B cell (primary cell): ENCODE measurements at regions not wholly inside any gene's neighbourhood (a gene's known extent, or its start where the extent isn't known, plus 50 kb on each side); places are given as distances from the start of the nearest gene placed in this dataset.
A peak's percentile ranks its signal among the peaks of the same experiment; 100 is the strongest.

Source experiments
- ATAC-seq: fragments of 200-7000 bp; cut with Tn5 transposase; one replicate; pipeline ENCODE4 v1.10.0; 2021; ENCODE audit warnings: low read depth, mild to moderate bottlenecking, moderate number of reproducible peaks, moderate library complexity
- CTCF ChIA-PET: fragments of 350-600 bp; sonication (Branson Sonifier 250); formaldehyde crosslinking; loops from one replicate; lab custom pipeline; 2021; ENCODE audit warnings: antibody characterized with exemption, inconsistent platforms; lab: Charles Lee
- POLR2A ChIA-PET: fragments of 350-600 bp; sonication (Branson Sonifier 250); formaldehyde crosslinking; loops from one replicate; lab custom pipeline; 2021; ENCODE audit warnings: antibody characterized with exemption; lab: Charles Lee
- DNase-seq: peaks from one replicate; pipeline ENCODE4 v3.0.0; 2013
- H2AFZ ChIP-seq: 2 replicates; pipeline ENCODE4 v1.6.1; 2012; ENCODE audit warnings: mild to moderate bottlenecking, low read depth, low read length; ENCODE audit not compliant: insufficient read depth, poor library complexity, severe bottlenecking
- H3K27ac ChIP-seq, 2 donors: 1 replicate in 1 of 2; 2 replicates in 1 of 2; pipeline ENCODE4 v1.5.1; 2012 to 2013; ENCODE audit warnings: low read length in 2 of 2, mild to moderate bottlenecking in 2 of 2, moderate library complexity in 1 of 2
- H3K27me3 ChIP-seq, 4 experiments: fragments of 200-600 bp in 1 of 4; sonication (generic) in 1 of 4; replicated peaks in 1 of 4; 1 replicate in 2 of 4; 2 replicates in 2 of 4; pipeline versions ENCODE4 v1.6.1 to v1.7.0; 2013 to 2016; ENCODE audit warnings: low read length in 3 of 4, mild to moderate bottlenecking in 2 of 4, mixed read lengths in 1 of 4, moderate library complexity in 1 of 4; ENCODE audit not compliant: insufficient read depth in 4 of 4, control insufficient read depth in 3 of 4; ENCODE audit errors: control extremely low read depth in 1 of 4
- H3K36me3 ChIP-seq, 2 experiments: replicated peaks in 1 of 2; 1 replicate in 1 of 2; 2 replicates in 1 of 2; pipeline versions ENCODE4 v1.6.1 to v1.7.1; 2013; ENCODE audit warnings: low read length in 1 of 2; ENCODE audit not compliant: insufficient read depth in 2 of 2, control insufficient read depth in 1 of 2; ENCODE audit errors: control extremely low read depth in 1 of 2, extremely low read depth in 1 of 2
- H3K4me1 ChIP-seq, 2 donors: fragments of 200-600 bp in 1 of 2; sonication (generic) in 1 of 2; 1 replicate in 1 of 2; 2 replicates in 1 of 2; pipeline versions ENCODE4 v1.5.1 to v1.6.1; 2013 to 2017; ENCODE audit warnings: low read length in 2 of 2; ENCODE audit not compliant: control insufficient read depth in 2 of 2, insufficient read depth in 2 of 2
- H3K4me2 ChIP-seq: replicated peaks from 2 replicates; pipeline ENCODE3; 2012; ENCODE audit warnings: mild to moderate bottlenecking, low read depth, low read length; ENCODE audit not compliant: poor library complexity, severe bottlenecking
- H3K4me3 ChIP-seq, 5 experiments: fragments of 200-600 bp in 1 of 5; sonication (generic) in 1 of 5; 1 replicate in 3 of 5; 2 replicates in 2 of 5; pipeline versions ENCODE4 v1.5.1 to v1.7.0; 2011 to 2016; ENCODE audit warnings: low read length in 4 of 5, mild to moderate bottlenecking in 4 of 5, low read depth in 2 of 5, control low read depth in 1 of 5, moderate library complexity in 1 of 5; ENCODE audit not compliant: insufficient read depth in 1 of 5; ENCODE audit errors: control extremely low read depth in 1 of 5, extremely low read depth in 1 of 5
- H3K79me2 ChIP-seq: fragments of 200-600 bp; sonication (generic); one replicate; pipeline ENCODE4 v1.6.0; 2016; ENCODE audit warnings: low read length; ENCODE audit not compliant: control insufficient read depth, insufficient read depth
- H3K9ac ChIP-seq: fragments of 200-600 bp; sonication (generic); 2 replicates; pipeline ENCODE4 v1.6.1; 2017; ENCODE audit warnings: mild to moderate bottlenecking, low read length, moderate library complexity
- H3K9me3 ChIP-seq, 3 donors: one replicate each; pipeline versions ENCODE4 v1.6.1 to v1.7.1; 2013; ENCODE audit warnings: low read length in 2 of 3; ENCODE audit not compliant: control insufficient read depth in 2 of 3, insufficient read depth in 1 of 3; ENCODE audit errors: control extremely low read depth in 1 of 3
- H4K20me1 ChIP-seq: 2 replicates; pipeline ENCODE4 v1.6.0; 2012; ENCODE audit warnings: mild to moderate bottlenecking, low read length; ENCODE audit not compliant: insufficient read depth, control insufficient read depth, poor library complexity, severe bottlenecking
- H3K27ac Mint-ChIP-seq: one replicate; pipeline ENCODE4 v1.8.0; 2021; ENCODE audit warnings: mixed read lengths
- H3K27me3 Mint-ChIP-seq: one replicate; pipeline ENCODE4 v1.8.0; 2021; ENCODE audit warnings: mixed read lengths
- H3K4me1 Mint-ChIP-seq: one replicate; pipeline ENCODE4 v1.8.0; 2021; ENCODE audit warnings: mixed read lengths
- H3K4me3 Mint-ChIP-seq: one replicate; pipeline ENCODE4 v1.8.0; 2021; ENCODE audit warnings: mixed read lengths
- H3K9me3 Mint-ChIP-seq: one replicate; pipeline ENCODE4 v1.8.0; 2022; ENCODE audit warnings: mixed read lengths; ENCODE audit not compliant: insufficient read depth
- EZH2 ChIP-seq: IDR thresholded peaks from 2 replicates; pipeline ENCODE4 v1.6.1; 2012; ENCODE audit warnings: borderline replicate concordance, low read depth, mild to moderate bottlenecking, moderate library complexity, low read length; ENCODE audit not compliant: insufficient read depth, poor library complexity, severe bottlenecking
- intact Hi-C: fragments of 100-400 bp; cut with micrococcal nuclease; formaldehyde crosslinking; loops from one replicate; pipeline ENCODE4 v1.10.0; 2022
- TF ChIP-seq, protein P1 (sequence below): fragments of 200-600 bp; IDR thresholded peaks from one replicate; pipeline ENCODE4 v1.8.0; 2022; ENCODE audit warnings: antibody characterized with exemption, mild to moderate bottlenecking

DNA sequence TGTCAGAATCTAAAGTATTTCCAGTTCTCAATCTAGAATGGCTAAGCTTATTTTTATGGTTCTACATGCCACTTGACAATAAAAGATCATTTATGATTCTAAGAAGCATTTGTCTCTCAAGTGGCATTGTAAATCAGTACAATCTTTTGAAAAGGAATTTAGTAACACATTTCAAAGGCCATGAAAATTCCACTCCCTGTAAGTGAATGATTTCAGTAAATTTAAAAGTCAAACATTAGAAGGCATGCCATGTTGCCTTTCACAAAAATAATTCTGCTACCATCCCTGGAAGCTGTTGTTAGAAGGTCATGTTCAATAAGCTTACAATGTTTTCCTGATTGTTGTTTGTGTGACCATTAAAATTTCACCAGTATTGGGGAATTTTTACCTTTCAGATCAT lies 142.9 kb downstream of the RPIA start:
- no peaks in the 10 kb centered on the region for H3K27me3 Mint-ChIP-seq
- intact Hi-C loops: loop anchor here (5.0 kb wide), 2 partner anchors 142 to 398 kb away; partner anchors contain the start of gene RPIA
- ATAC-seq: no peak

DNA sequence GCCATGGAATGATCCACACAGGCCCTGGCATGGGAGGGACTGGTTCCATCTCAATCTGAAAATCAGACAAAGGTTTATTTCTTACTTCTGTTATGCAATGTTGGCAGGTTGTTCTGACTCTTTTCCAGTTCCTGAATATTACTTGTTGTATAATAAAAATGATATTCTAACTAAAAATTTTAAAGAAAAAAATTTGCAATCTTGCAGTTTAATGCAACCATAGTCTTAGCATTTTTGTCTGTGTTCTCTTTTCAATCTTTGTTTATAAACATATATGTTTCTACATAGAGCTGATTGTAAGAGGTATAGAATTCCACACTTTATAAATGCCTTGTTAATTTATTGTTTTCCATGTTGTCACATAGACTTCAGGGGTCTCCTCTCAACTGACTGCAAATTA lies 143.4 kb downstream of the RPIA start:
- peaks cover 74% of the 10 kb centered on the region for H3K4me1 Mint-ChIP-seq
- H3K36me3 ChIP-seq: no peaks in the 10 kb centered on the region
- H3K79me2 ChIP-seq: peaks cover 67% of the 10 kb centered on the region
- peak overlapping the region in 4 of 5 experiments; percentile 1 to 66 (median 17) for H3K4me3 ChIP-seq
- H3K27ac Mint-ChIP-seq: peak overlapping the region; percentile 89
- peak overlapping the region; percentile 59 for H3K4me3 Mint-ChIP-seq
- H3K4me2 ChIP-seq: peak overlapping the region; percentile 76
- DNase-seq: no peak
- CTCF ChIA-PET: interaction anchor here (3.6 to 17.5 kb wide), 3 partner anchors 10 to 38 kb away, joined by 22 to 577 read pairs (median 93); no protein-coding TSS in a partner anchor
- H3K4me1 ChIP-seq: peaks cover 69 to 71% of the 10 kb centered on the region in 2 donors
- no peaks in the 10 kb centered on the region for H3K27me3 Mint-ChIP-seq
- no peaks in the 10 kb centered on the region for H4K20me1 ChIP-seq
- peak overlapping the region; percentile 57 for H3K9ac ChIP-seq
- no peaks in the 10 kb centered on the region for H3K27me3 ChIP-seq
- TF ChIP-seq, protein P1, sequence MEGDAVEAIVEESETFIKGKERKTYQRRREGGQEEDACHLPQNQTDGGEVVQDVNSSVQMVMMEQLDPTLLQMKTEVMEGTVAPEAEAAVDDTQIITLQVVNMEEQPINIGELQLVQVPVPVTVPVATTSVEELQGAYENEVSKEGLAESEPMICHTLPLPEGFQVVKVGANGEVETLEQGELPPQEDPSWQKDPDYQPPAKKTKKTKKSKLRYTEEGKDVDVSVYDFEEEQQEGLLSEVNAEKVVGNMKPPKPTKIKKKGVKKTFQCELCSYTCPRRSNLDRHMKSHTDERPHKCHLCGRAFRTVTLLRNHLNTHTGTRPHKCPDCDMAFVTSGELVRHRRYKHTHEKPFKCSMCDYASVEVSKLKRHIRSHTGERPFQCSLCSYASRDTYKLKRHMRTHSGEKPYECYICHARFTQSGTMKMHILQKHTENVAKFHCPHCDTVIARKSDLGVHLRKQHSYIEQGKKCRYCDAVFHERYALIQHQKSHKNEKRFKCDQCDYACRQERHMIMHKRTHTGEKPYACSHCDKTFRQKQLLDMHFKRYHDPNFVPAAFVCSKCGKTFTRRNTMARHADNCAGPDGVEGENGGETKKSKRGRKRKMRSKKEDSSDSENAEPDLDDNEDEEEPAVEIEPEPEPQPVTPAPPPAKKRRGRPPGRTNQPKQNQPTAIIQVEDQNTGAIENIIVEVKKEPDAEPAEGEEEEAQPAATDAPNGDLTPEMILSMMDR: no peak
- TF ChIP-seq EZH2: no peak
- no peaks in the 10 kb centered on the region for H3K9me3 Mint-ChIP-seq
- peaks cover 0 to 12% (median 5%) of the 10 kb centered on the region in 3 donors for H3K9me3 ChIP-seq
- intact Hi-C loops: loop anchor here (5.0 kb wide), 3 partner anchors 143 to 397 kb away; partner anchors contain the start of gene RPIA
- H2AFZ ChIP-seq: no peak overlapping the region
- H3K27ac ChIP-seq: peak overlapping the region; percentile 98 to 100
- POLR2A ChIA-PET: interaction anchor here (17.8 kb wide), 1 partner anchor 23 kb away, joined by 509 read pairs; no protein-coding TSS in a partner anchor
- ATAC-seq: no peak

More for the DNA sequence above, 142.9 kb downstream of the RPIA start:
- TF ChIP-seq EZH2: no peak
- TF ChIP-seq, protein P1: no peak
- no peak for DNase-seq
- peaks cover 0 to 12% (median 5%) of the 10 kb centered on the region in 3 donors for H3K9me3 ChIP-seq
- peaks cover 62% of the 10 kb centered on the region for H3K79me2 ChIP-seq
- H3K9me3 Mint-ChIP-seq: no peaks in the 10 kb centered on the region
- ChIA-PET POLR2A (interaction anchor here (2.2 to 17.8 kb wide), 2 partner anchors 12 to 23 kb away, joined by 20 to 509 read pairs; no protein-coding TSS in a partner anchor), CTCF (interaction anchor here (3.1 to 17.5 kb wide), 5 partner anchors 7 to 45 kb away, joined by 18 to 577 read pairs (median 93); no protein-coding TSS in a partner anchor)
- H3K4me3 ChIP-seq: peak overlapping the region in 4 of 5 experiments; percentile 1 to 66 (median 17)
- H3K4me1 Mint-ChIP-seq: peaks cover 74% of the 10 kb centered on the region
- H3K27ac ChIP-seq: peak overlapping the region; percentile 98 to 100
- H3K27me3 ChIP-seq: no peaks in the 10 kb centered on the region
- peak overlapping the region; percentile 76 for H3K4me2 ChIP-seq
- H2AFZ ChIP-seq: no peak overlapping the region
- no peaks in the 10 kb centered on the region for H4K20me1 ChIP-seq
- peaks cover 66 to 68% of the 10 kb centered on the region in 2 donors for H3K4me1 ChIP-seq
- peak overlapping the region; percentile 59 for H3K4me3 Mint-ChIP-seq
- H3K27ac Mint-ChIP-seq: peak overlapping the region; percentile 89
- H3K36me3 ChIP-seq: no peaks in the 10 kb centered on the region
- H3K9ac ChIP-seq: peak overlapping the region; percentile 53
